ENCODE measurements at regions not wholly inside any gene's neighbourhood (a gene's known extent, or its start where the extent isn't known, plus 50 kb on each side); places are given as distances from the start of the nearest gene placed in this dataset.

GRCh38 chr2:136062066-136062837 is 55.7 kb downstream of the CXCR4 start:
- DNase-seq: no peak

GRCh38 chr2:136060416-136060815 is 57.5 kb downstream of the CXCR4 start:
- DNase-seq: no peak

GRCh38 chr2:136059036-136059472 is 58.9 kb downstream of the CXCR4 start:
- no peak for DNase-seq

GRCh38 chr2:136058262-136058661 is 59.7 kb downstream of the CXCR4 start:
- DNase-seq: no peak

- no peak for DNase-seq
These were observed 60.2 kb downstream of the CXCR4 start for GRCh38 chr2:136057802-136058140.

GRCh38 chr2:136057023-136057801 is 60.7 kb downstream of the CXCR4 start:
- DNase-seq: peak in 1 of 2 experiments; percentile 33

GRCh38 chr2:136055929-136056688 is 61.8 kb downstream of the CXCR4 start:
- peak in 1 of 2 experiments; percentile 34 for DNase-seq

GRCh38 chr2:136054856-136055255 is 63.1 kb downstream of the CXCR4 start:
- no peak for DNase-seq

- DNase-seq: no peak
These were observed 65.3 kb downstream of the CXCR4 start for GRCh38 chr2:136052369-136053362.

GRCh38 chr2:136051725-136052048 is 66.3 kb upstream of the DARS1 start:
- no peak for DNase-seq

GRCh38 chr2:136051001-136051724 is 65.7 kb upstream of the DARS1 start:
- no peak for DNase-seq

- DNase-seq: no peak
These were observed 64.8 kb upstream of the DARS1 start for GRCh38 chr2:136049991-136050920.

- no peak for DNase-seq
These were observed 63.8 kb upstream of the DARS1 start for GRCh38 chr2:136049011-136049742.

GRCh38 chr2:136045835-136046570 is 60.6 kb upstream of the DARS1 start:
- no peak for DNase-seq

- no peak for DNase-seq
These were observed 59.9 kb upstream of the DARS1 start for GRCh38 chr2:136045344-136045743.

Measured in stimulated activated CD4-positive, alpha-beta T cell treated with anti-CD3 and anti-CD28 coated beads, Interleukin-4, amount 100 ng/mL, for 4 hours (primary cell).